ENCODE measurements at regions not wholly inside any gene's neighbourhood (a gene's known extent, or its start where the extent isn't known, plus 50 kb on each side); places are given as distances from the start of the nearest gene placed in this dataset.
"Not testable (repeated sequence)": the region's sequence is repeated elsewhere in the genome, so short reads cannot be mapped to it uniquely, and the experiment has no call there.

DNA sequence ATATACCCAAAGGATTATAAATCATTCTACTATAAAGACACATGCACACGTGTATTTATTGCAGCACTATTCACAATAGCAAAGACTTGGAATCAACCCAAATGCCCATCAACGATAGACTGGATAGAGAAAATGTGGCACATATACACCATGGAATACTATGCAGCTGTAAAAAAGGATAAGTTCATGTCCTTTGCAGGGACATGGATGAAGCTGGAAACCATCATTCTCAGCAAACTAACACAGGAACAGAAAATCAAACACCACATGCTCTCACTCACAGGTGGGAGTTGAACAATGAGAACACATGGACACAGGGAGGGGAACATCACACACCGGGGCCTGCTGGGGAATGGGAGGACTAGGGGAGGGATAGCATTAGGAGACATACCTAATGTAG, 473.9 kb downstream of the SIPA1L2 start:
- H3K36me3 ChIP-seq (ENCODE audit: insufficient read depth, low read length); H3K27ac Mint-ChIP-seq; H3K4me3 Mint-ChIP-seq; POLR2A ChIA-PET; CTCF ChIA-PET; H3K27ac ChIP-seq (ENCODE audit: low read depth, low read length); H3K4me1 Mint-ChIP-seq; H3K4me1 ChIP-seq (ENCODE audit: insufficient read depth, low read length); H3K36me3 Mint-ChIP-seq; H3K27me3 ChIP-seq (ENCODE audit: insufficient read depth, low read length, poor library complexity, severe bottlenecking); H3K4me3 ChIP-seq (ENCODE audit: low read length); DNase-seq; H3K9me3 ChIP-seq (ENCODE audit: low read length); H3K9me3 Mint-ChIP-seq: not testable (repeated sequence)
- peaks cover 4 to 28% of the 10 kb centered on the region in 2 donors for H3K27me3 Mint-ChIP-seq

DNA sequence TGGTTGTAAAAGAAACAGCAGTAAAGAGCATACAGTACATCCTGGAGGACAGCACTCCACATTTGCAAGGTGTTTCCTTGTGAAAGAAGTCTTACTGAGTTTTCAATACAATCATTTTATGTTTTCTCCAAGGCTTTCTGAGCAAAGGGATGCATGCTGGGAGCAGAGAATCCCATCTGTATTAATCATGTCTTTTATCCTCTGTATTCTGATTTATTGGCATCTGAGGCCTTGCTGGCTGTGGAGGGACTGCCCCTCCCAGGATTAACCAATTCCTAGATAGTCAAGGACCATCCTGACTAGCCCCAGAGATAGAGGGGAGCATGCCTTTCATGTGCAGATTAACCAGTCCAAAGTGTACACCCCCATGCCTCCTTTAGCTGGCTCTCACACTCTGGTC, 476.3 kb downstream of the SIPA1L2 start:
- CTCF ChIA-PET, result no interaction called here
- no peaks in the 10 kb centered on the region for H3K4me1 Mint-ChIP-seq
- H3K4me3 Mint-ChIP-seq, result no peak overlapping the region
- H3K36me3 Mint-ChIP-seq, result no peaks in the 10 kb centered on the region
- POLR2A ChIA-PET, result no interaction called here
- no peak overlapping the region for H3K27ac Mint-ChIP-seq
- H3K4me1 ChIP-seq (ENCODE audit: insufficient read depth, low read length), result no peaks in the 10 kb centered on the region
- no peak overlapping the region for H3K27ac ChIP-seq (ENCODE audit: low read depth, low read length)
- peaks cover 0 to 4% (median 3%) of the 10 kb centered on the region in 5 donors for H3K9me3 Mint-ChIP-seq
- no peaks in the 10 kb centered on the region for H3K27me3 ChIP-seq (ENCODE audit: insufficient read depth, low read length, poor library complexity, severe bottlenecking)
- no peak for DNase-seq
- H3K36me3 ChIP-seq (ENCODE audit: insufficient read depth, low read length), result no peaks in the 10 kb centered on the region
- peaks cover 0 to 23% of the 10 kb centered on the region in 2 donors for H3K27me3 Mint-ChIP-seq
- H3K4me3 ChIP-seq (ENCODE audit: low read length), result no peak overlapping the region
- no peaks in the 10 kb centered on the region for H3K9me3 ChIP-seq (ENCODE audit: low read length)

GRCh38 chr1:232150770-232151548, 479.0 kb downstream of the SIPA1L2 start:
- Mint-ChIP-seq H3K9me3 (peaks cover 0 to 2% (median 0%) of the 10 kb centered on the region in 5 donors), H3K36me3 (no peaks in the 10 kb centered on the region), H3K27ac (no peak overlapping the region), H3K27me3 (peaks cover 0 to 22% of the 10 kb centered on the region in 2 donors), H3K4me3 (no peak overlapping the region), H3K4me1 (no peaks in the 10 kb centered on the region)
- DNase-seq, result no peak
- CTCF ChIA-PET, result no interaction called here
- H3K9me3 ChIP-seq (ENCODE audit: low read length), result no peaks in the 10 kb centered on the region
- POLR2A ChIA-PET, result no interaction called here
- H3K4me3 ChIP-seq (ENCODE audit: low read length), result no peak overlapping the region
- H3K27me3 ChIP-seq (ENCODE audit: insufficient read depth, low read length, poor library complexity, severe bottlenecking), result no peaks in the 10 kb centered on the region
- no peaks in the 10 kb centered on the region for H3K36me3 ChIP-seq (ENCODE audit: insufficient read depth, low read length)
- H3K4me1 ChIP-seq (ENCODE audit: insufficient read depth, low read length), result no peaks in the 10 kb centered on the region
- no peak overlapping the region for H3K27ac ChIP-seq (ENCODE audit: low read depth, low read length)

- CTCF ChIA-PET, result no interaction called here
- H3K36me3 ChIP-seq (ENCODE audit: insufficient read depth, low read length), result no peaks in the 10 kb centered on the region
- Mint-ChIP-seq H3K9me3 (no peaks in the 10 kb centered on the region), H3K27me3 (peaks cover 0 to 13% of the 10 kb centered on the region in 2 donors), H3K36me3 (no peaks in the 10 kb centered on the region), H3K27ac (no peak overlapping the region), H3K4me3 (peak overlapping the region in 1 of 7 donors; percentile 24), H3K4me1 (no peaks in the 10 kb centered on the region)
- DNase-seq, result no peak
- no peaks in the 10 kb centered on the region for H3K9me3 ChIP-seq (ENCODE audit: low read length)
- no peaks in the 10 kb centered on the region for H3K4me1 ChIP-seq (ENCODE audit: insufficient read depth, low read length)
- no peak overlapping the region for H3K27ac ChIP-seq (ENCODE audit: low read depth, low read length)
- POLR2A ChIA-PET, result no interaction called here
- H3K4me3 ChIP-seq (ENCODE audit: low read length), result no peak overlapping the region
- H3K27me3 ChIP-seq (ENCODE audit: insufficient read depth, low read length, poor library complexity, severe bottlenecking), result no peaks in the 10 kb centered on the region
Observed at GRCh38 chr1:232149287-232150201, 480.4 kb downstream of the SIPA1L2 start.

DNA sequence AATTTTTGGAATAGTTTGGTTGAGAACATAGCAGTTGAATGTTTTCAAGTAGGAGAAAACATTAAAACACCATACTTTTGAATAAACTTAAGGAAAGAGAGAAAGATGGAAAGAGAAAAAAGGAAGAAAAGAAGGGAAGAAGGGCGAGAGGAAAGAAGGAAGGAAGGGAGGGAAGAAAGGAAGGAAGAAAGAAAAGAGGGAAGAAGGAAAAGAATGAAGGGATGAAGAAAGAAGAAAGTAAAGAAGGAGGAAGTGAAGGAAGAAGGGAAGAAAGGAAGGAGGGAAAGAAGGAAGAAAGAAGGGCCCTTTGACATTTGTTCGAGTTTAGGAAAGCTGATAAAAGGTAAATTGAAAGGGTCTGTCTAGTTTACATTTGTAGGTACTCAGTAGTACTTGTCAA, 482.7 kb downstream of the SIPA1L2 start:
- Mint-ChIP-seq H3K36me3 (no peaks in the 10 kb centered on the region), H3K9me3 (no peaks in the 10 kb centered on the region), H3K27ac (no peak overlapping the region), H3K27me3 (peaks cover 0 to 5% of the 10 kb centered on the region in 2 donors), H3K4me1 (no peaks in the 10 kb centered on the region), H3K4me3 (no peak overlapping the region)
- H3K4me3 ChIP-seq (ENCODE audit: low read length), result no peak overlapping the region
- DNase-seq, result no peak
- H3K9me3 ChIP-seq (ENCODE audit: low read length), result no peaks in the 10 kb centered on the region
- no peaks in the 10 kb centered on the region for H3K27me3 ChIP-seq (ENCODE audit: insufficient read depth, low read length, poor library complexity, severe bottlenecking)
- ChIA-PET POLR2A (no interaction called here), CTCF (no interaction called here)
- H3K4me1 ChIP-seq (ENCODE audit: insufficient read depth, low read length), result no peaks in the 10 kb centered on the region
- H3K36me3 ChIP-seq (ENCODE audit: insufficient read depth, low read length), result no peaks in the 10 kb centered on the region
- H3K27ac ChIP-seq (ENCODE audit: low read depth, low read length), result no peak overlapping the region

GRCh38 chr1:232146514-232146913, 483.4 kb downstream of the SIPA1L2 start:
- no peak overlapping the region for H3K4me3 Mint-ChIP-seq
- H3K9me3 Mint-ChIP-seq, result no peaks in the 10 kb centered on the region
- ChIA-PET POLR2A (no interaction called here), CTCF (no interaction called here)
- Histone ChIP-seq H3K4me1 (ENCODE audit: insufficient read depth, low read length) (no peaks in the 10 kb centered on the region), H3K4me3 (ENCODE audit: low read length) (no peak overlapping the region), H3K27me3 (ENCODE audit: insufficient read depth, low read length, poor library complexity, severe bottlenecking) (no peaks in the 10 kb centered on the region), H3K9me3 (ENCODE audit: low read length) (no peaks in the 10 kb centered on the region), H3K36me3 (ENCODE audit: insufficient read depth, low read length) (no peaks in the 10 kb centered on the region), H3K27ac (ENCODE audit: low read depth, low read length) (no peak overlapping the region)
- no peak for DNase-seq
- H3K27ac Mint-ChIP-seq, result no peak overlapping the region
- no peaks in the 10 kb centered on the region for H3K36me3 Mint-ChIP-seq
- no peaks in the 10 kb centered on the region for H3K4me1 Mint-ChIP-seq
- H3K27me3 Mint-ChIP-seq, result peaks cover 0 to 5% of the 10 kb centered on the region in 2 donors

GRCh38 chr1:232145768-232146167, 484.2 kb downstream of the SIPA1L2 start:
- Histone ChIP-seq H3K27me3 (ENCODE audit: insufficient read depth, low read length, poor library complexity, severe bottlenecking) (no peaks in the 10 kb centered on the region), H3K4me3 (ENCODE audit: low read length) (no peak overlapping the region), H3K4me1 (ENCODE audit: insufficient read depth, low read length) (no peaks in the 10 kb centered on the region), H3K36me3 (ENCODE audit: insufficient read depth, low read length) (no peaks in the 10 kb centered on the region), H3K27ac (ENCODE audit: low read depth, low read length) (no peak overlapping the region), H3K9me3 (ENCODE audit: low read length) (no peaks in the 10 kb centered on the region)
- H3K27me3 Mint-ChIP-seq, result peaks cover 0 to 2% of the 10 kb centered on the region in 2 donors
- H3K9me3 Mint-ChIP-seq, result peaks cover 0 to 4% (median 1%) of the 10 kb centered on the region in 5 donors
- ChIA-PET CTCF (no interaction called here), POLR2A (no interaction called here)
- H3K4me3 Mint-ChIP-seq, result no peak overlapping the region
- H3K27ac Mint-ChIP-seq, result no peak overlapping the region
- no peak for DNase-seq
- H3K4me1 Mint-ChIP-seq, result no peaks in the 10 kb centered on the region
- no peaks in the 10 kb centered on the region for H3K36me3 Mint-ChIP-seq

DNA sequence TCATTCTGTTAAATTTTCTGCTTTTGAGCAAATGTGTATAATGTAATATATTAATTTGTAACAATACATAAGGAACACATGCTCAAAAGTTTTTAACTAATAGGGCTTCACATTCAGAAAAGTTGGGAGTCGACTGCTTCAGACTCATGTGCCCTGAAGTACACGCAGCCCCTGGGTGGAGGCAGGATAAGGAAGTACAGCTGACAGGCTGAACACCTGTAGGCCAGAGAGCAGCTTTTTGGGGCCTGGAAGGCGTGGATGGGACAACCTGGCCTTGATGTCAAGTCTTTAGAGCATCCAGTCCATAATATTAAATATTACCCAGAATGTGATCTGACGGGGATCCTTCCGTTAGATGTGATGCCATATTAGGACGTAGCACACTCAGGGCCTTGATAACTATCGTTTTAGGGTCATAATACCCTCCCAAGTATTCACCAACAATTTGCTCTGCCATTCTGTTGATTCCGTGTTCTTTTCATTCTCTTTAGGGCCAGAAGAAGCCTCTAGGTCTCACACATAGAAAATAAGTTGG, 485.2 kb downstream of the SIPA1L2 start:
- ChIA-PET POLR2A (no interaction called here), CTCF (no interaction called here)
- Histone ChIP-seq H3K36me3 (ENCODE audit: insufficient read depth, low read length) (no peaks in the 10 kb centered on the region), H3K4me1 (ENCODE audit: insufficient read depth, low read length) (no peaks in the 10 kb centered on the region), H3K27me3 (ENCODE audit: insufficient read depth, low read length, poor library complexity, severe bottlenecking) (no peaks in the 10 kb centered on the region), H3K4me3 (ENCODE audit: low read length) (no peak overlapping the region), H3K27ac (ENCODE audit: low read depth, low read length) (no peak overlapping the region), H3K9me3 (ENCODE audit: low read length) (no peaks in the 10 kb centered on the region)
- H3K36me3 Mint-ChIP-seq, result peaks cover 0 to 5% (median 0%) of the 10 kb centered on the region in 3 donors
- no peak overlapping the region for H3K4me3 Mint-ChIP-seq
- H3K27ac Mint-ChIP-seq, result peak overlapping the region in 1 of 8 donors; percentile 78
- peaks cover 3 to 8% (median 6%) of the 10 kb centered on the region in 5 donors for H3K9me3 Mint-ChIP-seq
- peaks cover 0 to 9% of the 10 kb centered on the region in 2 donors for H3K27me3 Mint-ChIP-seq
- H3K4me1 Mint-ChIP-seq, result no peaks in the 10 kb centered on the region
- no peak for DNase-seq

All from CD8-positive, alpha-beta memory T cell (primary cell).